ENCODE measurements at regions not wholly inside any gene's neighbourhood (a gene's known extent, or its start where the extent isn't known, plus 50 kb on each side); places are given as distances from the start of the nearest gene placed in this dataset.

- ChIA-PET CTCF (interaction anchor here (0.6 kb wide), 1 partner anchor 10 kb away, joined by 3 read pairs; no protein-coding TSS in a partner anchor), POLR2A (ENCODE audit: low non-redundant PET) (no interaction called here)
- H3K27ac ChIP-seq = no peak overlapping the region
- no peak for DNase-seq (ENCODE audit: low spot score)
- no peak for TF ChIP-seq CTCF (conservative IDR thresholded peaks at IDR 0.05; ENCODE audit: low read depth)
These were observed 459.3 kb downstream of the CETN3 start for GRCh38 chr5:89950234-89950633.

DNA sequence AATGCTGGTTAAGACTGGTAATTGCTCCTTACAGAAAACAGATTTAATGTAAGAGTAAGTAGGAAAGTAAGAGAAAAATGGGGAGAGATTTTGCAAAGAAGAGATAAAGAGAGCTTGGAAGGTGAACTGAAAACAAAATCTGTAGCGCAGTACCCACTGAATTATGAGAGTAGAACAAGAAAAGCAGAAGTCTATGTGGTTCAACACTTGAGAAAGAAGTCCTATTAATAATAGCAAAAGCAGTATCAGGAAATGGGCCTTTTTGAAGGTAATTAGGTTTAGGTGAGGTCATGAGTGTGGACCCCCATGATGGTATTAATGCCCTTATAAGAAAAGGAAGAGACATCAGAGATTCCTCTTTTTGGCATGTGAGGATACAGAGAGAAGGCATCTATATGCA lies 460.6 kb downstream of the CETN3 start:
- CTCF ChIA-PET = no interaction called here
- POLR2A ChIA-PET (ENCODE audit: low non-redundant PET) = no interaction called here
- no peak overlapping the region for H3K27ac ChIP-seq
- no peak for TF ChIP-seq CTCF (conservative IDR thresholded peaks at IDR 0.05; ENCODE audit: low read depth)
- no peak for DNase-seq (ENCODE audit: low spot score)

GRCh38 chr5:89946916-89947315 lies 462.6 kb downstream of the CETN3 start:
- ChIA-PET CTCF (interaction anchor here (0.5 kb wide), 1 partner anchor 1216 kb away, joined by 3 read pairs; no protein-coding TSS in a partner anchor), POLR2A (ENCODE audit: low non-redundant PET) (no interaction called here)
- no peak for TF ChIP-seq CTCF (conservative IDR thresholded peaks at IDR 0.05; ENCODE audit: low read depth)
- no peak for DNase-seq (ENCODE audit: low spot score)
- H3K27ac ChIP-seq = no peak overlapping the region

DNA sequence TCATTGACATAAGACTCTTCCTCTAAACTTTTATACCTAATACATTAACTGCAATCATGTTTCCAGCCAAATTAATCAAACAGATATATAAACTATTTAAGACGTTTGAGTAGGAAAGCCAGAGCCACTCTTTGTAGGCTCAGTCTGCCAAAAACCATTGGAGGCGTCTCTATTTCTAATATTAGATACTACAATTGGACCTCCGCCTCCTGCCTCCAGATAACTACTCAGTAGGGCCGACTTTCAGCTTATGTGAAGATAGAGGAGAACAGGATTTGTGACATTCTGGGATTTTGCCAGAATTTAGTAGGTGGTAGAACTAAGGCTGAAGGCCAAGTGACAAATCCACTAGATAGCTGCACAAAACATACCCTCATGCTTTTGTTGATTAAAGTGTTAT lies 463.0 kb downstream of the CETN3 start:
- TF ChIP-seq CTCF (conservative IDR thresholded peaks at IDR 0.05; ENCODE audit: low read depth) = no peak
- ChIA-PET CTCF (interaction anchor here (0.5 kb wide), 1 partner anchor 1215 kb away, joined by 3 read pairs; no protein-coding TSS in a partner anchor), POLR2A (ENCODE audit: low non-redundant PET) (no interaction called here)
- H3K27ac ChIP-seq = no peak overlapping the region
- no peak for DNase-seq (ENCODE audit: low spot score)

DNA sequence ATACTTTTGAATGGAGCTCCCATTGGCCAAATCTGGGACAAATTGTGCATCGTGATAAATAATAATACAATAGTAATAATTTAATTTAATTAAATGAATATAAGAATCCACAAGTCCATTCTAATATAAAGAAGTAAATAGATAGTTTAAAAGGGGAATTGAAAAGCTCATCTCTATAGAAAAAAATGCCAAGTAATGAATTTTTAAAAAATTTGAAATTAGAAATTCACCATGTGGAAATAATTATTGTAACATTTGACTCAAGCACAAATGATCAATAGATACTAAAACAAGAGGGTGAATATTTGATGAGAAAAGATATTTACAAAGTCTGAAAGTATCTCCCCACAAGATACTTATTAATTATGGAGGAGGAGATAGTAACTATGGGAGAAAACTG lies 467.4 kb downstream of the CETN3 start:
- TF ChIP-seq CTCF (conservative IDR thresholded peaks at IDR 0.05; ENCODE audit: low read depth) = no peak
- H3K27ac ChIP-seq = no peak overlapping the region
- DNase-seq (ENCODE audit: low spot score) = no peak
- POLR2A ChIA-PET (ENCODE audit: low non-redundant PET) = no interaction called here
- CTCF ChIA-PET = interaction anchor here (0.5 kb wide), 1 partner anchor 13 kb away, joined by 5 read pairs; no protein-coding TSS in a partner anchor

DNA sequence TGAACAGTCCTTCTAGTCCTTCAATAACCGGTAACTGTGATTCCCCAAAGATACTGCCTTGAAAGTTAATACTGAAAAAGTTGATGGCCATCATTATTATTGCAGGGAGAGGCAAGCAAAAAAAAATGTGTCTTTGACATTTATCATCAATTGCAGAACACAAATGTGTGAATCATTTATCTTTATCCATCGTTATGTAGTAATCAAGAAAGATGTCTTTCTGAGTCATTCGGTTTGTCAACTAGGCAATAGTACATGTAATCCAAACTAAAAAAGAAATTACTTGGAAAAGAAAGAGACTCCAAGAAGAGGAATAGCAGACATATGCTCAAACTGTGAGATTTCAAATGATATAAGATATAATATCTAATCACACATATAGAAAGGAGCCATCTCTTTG lies 473.0 kb downstream of the CETN3 start:
- DNase-seq (ENCODE audit: low spot score) = no peak
- ChIA-PET POLR2A (ENCODE audit: low non-redundant PET) (no interaction called here), CTCF (no interaction called here)
- no peak for TF ChIP-seq CTCF (conservative IDR thresholded peaks at IDR 0.05; ENCODE audit: low read depth)
- no peak overlapping the region for H3K27ac ChIP-seq

- ChIA-PET CTCF (no interaction called here), POLR2A (ENCODE audit: low non-redundant PET) (no interaction called here)
- no peak for TF ChIP-seq CTCF (conservative IDR thresholded peaks at IDR 0.05; ENCODE audit: low read depth)
These were observed 475.5 kb downstream of the CETN3 start for GRCh38 chr5:89934069-89934468.

More at GRCh38 chr5:89934069-89934468, 475.5 kb downstream of the CETN3 start:
- H3K27ac ChIP-seq = no peak overlapping the region
- no peak for DNase-seq (ENCODE audit: low spot score)
